A673 (cell line): ENCODE measurements at regions not wholly inside any gene's neighbourhood (a gene's known extent, or its start where the extent isn't known, plus 50 kb on each side); places are given as distances from the start of the nearest gene placed in this dataset.

Experiments used
- CTCF ChIP-seq: fragments of 300-800, 200-600 bp; sonication (generic); conservative IDR thresholded peaks from 2 replicates; pipeline ENCODE4 v1.5.1; 2017; ENCODE audit warnings: low read depth, mild to moderate bottlenecking, antibody characterized with exemption, low read length, moderate library complexity, mixed read lengths
- EZH2 ChIP-seq: fragments of 200-600 bp; sonication (generic); IDR thresholded peaks from 2 replicates; pipeline ENCODE4 v1.6.1; 2017; ENCODE audit warnings: borderline replicate concordance, low read depth, mild to moderate bottlenecking, mixed read lengths, antibody characterized with exemption, low read length; ENCODE audit not compliant: poor library complexity, severe bottlenecking

- TF ChIP-seq CTCF (no peak), EZH2 (no peak)
Measured at GRCh38 chr10:121338206-121338980, 259.9 kb downstream of the FGFR2 start.
